H1 (cell line): ENCODE measurements at regions not wholly inside any gene's neighbourhood (a gene's known extent, or its start where the extent isn't known, plus 50 kb on each side); places are given as distances from the start of the nearest gene placed in this dataset.

Experiments
- CTCF ChIA-PET: fragments of 300-600 bp; sonication (Branson Sonifier 250); formaldehyde crosslinking; loops from one replicate; lab custom pipeline; 2021; ENCODE audit not compliant: partially characterized antibody; lab: Charles Lee
- POLR2A ChIA-PET: fragments of 300-600 bp; sonication (Branson Sonifier 250); formaldehyde crosslinking; loops from one replicate; lab custom pipeline; 2021; ENCODE audit warnings: inconsistent platforms; ENCODE audit not compliant: partially characterized antibody; lab: Charles Lee
- DNase-seq, 2 experiments: peaks; one replicate each; pipeline versions ENCODE4 v3.0.0 to v3.0.0-alpha.2; 2010 to 2022; ENCODE audit warnings: low spot score in 2 of 2, low read depth in 1 of 2, mixed read lengths in 1 of 2
- FAIRE-seq: peaks from 2 replicates; lab custom pipeline; 2011; peaks lifted over from hg19 to GRCh38; lab: Jason Lieb, UNC
- H2AFZ ChIP-seq: 2 replicates; pipeline ENCODE4 v1.8.1; 2012; ENCODE audit warnings: low read length, inconsistent platforms
- H2AK5ac ChIP-seq: 2 replicates; pipeline ENCODE4 v1.6.1; 2013; ENCODE audit warnings: low read depth, low read length
- H2BK120ac ChIP-seq: replicated peaks from 2 replicates; pipeline ENCODE3; 2013; ENCODE audit warnings: low read depth, low read length, inconsistent platforms
- H2BK12ac ChIP-seq: 2 replicates; pipeline ENCODE4 v1.6.1; 2013; ENCODE audit warnings: low read depth, low read length
- H2BK15ac ChIP-seq: 2 replicates; pipeline ENCODE4 v1.6.1; 2013; ENCODE audit warnings: low read length
- H2BK20ac ChIP-seq: 2 replicates; pipeline ENCODE4 v1.6.1; 2013; ENCODE audit warnings: low read length
- H2BK5ac ChIP-seq: 2 replicates; pipeline ENCODE4 v1.6.1; 2013; ENCODE audit warnings: low read depth, low read length
- H3K14ac ChIP-seq: 2 replicates; pipeline ENCODE4 v1.6.1; 2013; ENCODE audit warnings: inconsistent platforms; ENCODE audit not compliant: insufficient read length
- H3K18ac ChIP-seq: 2 replicates; pipeline ENCODE4 v1.6.1; 2013; ENCODE audit warnings: low read length; ENCODE audit errors: extremely low read depth
- H3K23ac ChIP-seq: 2 replicates; pipeline ENCODE4 v1.6.1; 2013; ENCODE audit warnings: inconsistent platforms; ENCODE audit not compliant: insufficient read length
- H3K23me2 ChIP-seq: 2 replicates; pipeline ENCODE4 v1.6.1; 2013; ENCODE audit warnings: low read depth, low read length
- H3K27ac ChIP-seq: 2 replicates; pipeline ENCODE4 v1.6.1; 2011; ENCODE audit warnings: low read depth, low read length, inconsistent platforms
- H3K27me3 ChIP-seq, 4 experiments: replicated peaks in 1 of 4; 1 replicate in 1 of 4; 2 replicates in 3 of 4; pipeline versions ENCODE4 v1.6.1 to v1.8.1; 2011 to 2013; ENCODE audit warnings: low read length in 3 of 4, mild to moderate bottlenecking in 3 of 4, inconsistent platforms in 2 of 4, mixed read lengths in 2 of 4, moderate library complexity in 1 of 4; ENCODE audit not compliant: control insufficient read depth in 3 of 4, insufficient read depth in 3 of 4; ENCODE audit errors: extremely low read depth in 1 of 4
- H3K36me3 ChIP-seq, 4 experiments: 2 replicates each; pipeline versions ENCODE4 v1.6.1 to v1.8.1; 2011 to 2013; ENCODE audit warnings: mild to moderate bottlenecking in 4 of 4, low read length in 3 of 4, moderate library complexity in 2 of 4, control low read depth in 1 of 4, inconsistent platforms in 1 of 4; ENCODE audit not compliant: insufficient read depth in 4 of 4, control insufficient read depth in 2 of 4
- H3K4ac ChIP-seq: replicated peaks from 2 replicates; pipeline ENCODE3; 2013; ENCODE audit warnings: low read length, low read depth, mixed read lengths, inconsistent platforms; ENCODE audit not compliant: insufficient read length
- H3K4me1 ChIP-seq, 4 experiments: replicated peaks in 1 of 4; 1 replicate in 1 of 4; 2 replicates in 3 of 4; pipeline versions ENCODE4 v1.6.1 to v1.8.1; 2011 to 2013; ENCODE audit warnings: low read length in 3 of 4, inconsistent platforms in 2 of 4, mixed read lengths in 1 of 4; ENCODE audit not compliant: insufficient read depth in 4 of 4, control insufficient read depth in 3 of 4
- H3K4me2 ChIP-seq, 2 experiments: 2 replicates each; pipeline versions ENCODE4 v1.6.1 to v1.8.1; 2011 to 2013; ENCODE audit warnings: low read depth in 2 of 2, low read length in 2 of 2, control low read depth in 1 of 2, inconsistent platforms in 1 of 2, mild to moderate bottlenecking in 1 of 2; ENCODE audit not compliant: insufficient read depth in 1 of 2
- H3K4me3 ChIP-seq, 4 experiments: fragments of 200-600, 300-600 bp in 1 of 4; sonication (generic), shearing (Covaris generic), sonication (Bioruptor Twin) in 1 of 4; 2 replicates each; pipeline versions ENCODE4 v1.5.1 to v1.8.1; 2011 to 2016; ENCODE audit warnings: low read length in 4 of 4, low read depth in 3 of 4, control low read depth in 2 of 4, inconsistent platforms in 2 of 4, mild to moderate bottlenecking in 2 of 4, mixed read lengths in 1 of 4, moderate library complexity in 1 of 4; ENCODE audit not compliant: insufficient read depth in 2 of 4; ENCODE audit errors: extremely low read depth in 1 of 4
- H3K56ac ChIP-seq: replicated peaks from 2 replicates; pipeline ENCODE3; 2013; ENCODE audit warnings: low read depth, mild to moderate bottlenecking, mixed read lengths, low read length, inconsistent platforms; ENCODE audit not compliant: insufficient read length
- H3K79me1 ChIP-seq: 2 replicates; pipeline ENCODE4 v1.6.1; 2013; ENCODE audit warnings: low read depth, low read length, control low read depth
- H3K79me2 ChIP-seq, 2 experiments: 2 replicates each; pipeline versions ENCODE4 v1.6.1 to v1.8.1; 2012 to 2013; ENCODE audit warnings: low read length in 2 of 2, mild to moderate bottlenecking in 2 of 2, inconsistent platforms in 1 of 2; ENCODE audit not compliant: insufficient read depth in 2 of 2, control insufficient read depth in 1 of 2
- H3K9ac ChIP-seq, 4 experiments: replicated peaks in 1 of 4; 1 replicate in 1 of 4; 2 replicates in 3 of 4; pipeline versions ENCODE4 v1.6.1 to v1.8.1; 2011 to 2013; ENCODE audit warnings: low read depth in 3 of 4, low read length in 3 of 4, control low read depth in 2 of 4, mild to moderate bottlenecking in 2 of 4, moderate library complexity in 2 of 4, inconsistent platforms in 1 of 4; ENCODE audit errors: extremely low read depth in 1 of 4
- H3K9me3 ChIP-seq, 2 experiments: 2 replicates each; pipeline versions ENCODE4 v1.6.1 to v1.8.1; 2012 to 2013; ENCODE audit warnings: mild to moderate bottlenecking in 2 of 2, moderate library complexity in 2 of 2, control low read depth in 1 of 2, inconsistent platforms in 1 of 2, low read depth in 1 of 2, low read length in 1 of 2, mixed read lengths in 1 of 2; ENCODE audit not compliant: insufficient read depth in 2 of 2
- H4K20me1 ChIP-seq, 2 experiments: replicated peaks in 1 of 2; 2 replicates each; pipeline versions ENCODE3 to v1.8.1; 2011 to 2013; ENCODE audit warnings: inconsistent platforms in 2 of 2, low read length in 2 of 2, mild to moderate bottlenecking in 1 of 2; ENCODE audit not compliant: insufficient read depth in 2 of 2, control insufficient read depth in 1 of 2
- H4K5ac ChIP-seq: 2 replicates; pipeline ENCODE4 v1.6.1; 2013; ENCODE audit warnings: low read length, low read depth, mixed read lengths, inconsistent platforms; ENCODE audit not compliant: insufficient read length
- H4K8ac ChIP-seq: 2 replicates; pipeline ENCODE4 v1.8.0; 2013; ENCODE audit warnings: mild to moderate bottlenecking, moderate library complexity, low read length, inconsistent platforms; ENCODE audit not compliant: insufficient read depth; ENCODE audit errors: extremely low read depth
- H4K91ac ChIP-seq: replicated peaks from 2 replicates; pipeline ENCODE3; 2013; ENCODE audit warnings: low read length, mixed read lengths, inconsistent platforms; ENCODE audit not compliant: insufficient read length
- ATF2 ChIP-seq: IDR thresholded peaks from 2 replicates; pipeline ENCODE4 v1.6.1; 2012; ENCODE audit warnings: low read length, inconsistent platforms
- ATF3 ChIP-seq: IDR thresholded peaks from 2 replicates; pipeline ENCODE4 v1.6.1; 2011; ENCODE audit warnings: low read depth, mild to moderate bottlenecking, low read length; ENCODE audit not compliant: insufficient read depth
- BRCA1 ChIP-seq: IDR thresholded peaks from 2 replicates; pipeline ENCODE4 v1.6.1; 2012; ENCODE audit warnings: low read depth, low read length, improper control_type of control experiment
- CBX8 ChIP-seq: fragments of 300-800, 300-1000 bp; sonication (generic); IDR thresholded peaks from 2 replicates; pipeline ENCODE4 v1.7.1; 2016; ENCODE audit warnings: low read depth, low read length, borderline replicate concordance
- CTBP2 ChIP-seq: IDR thresholded peaks from 2 replicates; pipeline ENCODE4 v1.7.0; 2011; ENCODE audit warnings: borderline replicate concordance, mild to moderate bottlenecking, moderate library complexity, mixed read lengths, low read length; ENCODE audit not compliant: insufficient read depth, insufficient read length
- EGR1 ChIP-seq: IDR thresholded peaks from 2 replicates; pipeline ENCODE4 v1.6.1; 2011; ENCODE audit warnings: low read depth, low read length, borderline replicate concordance
- FOSL1 ChIP-seq: IDR thresholded peaks from 2 replicates; pipeline ENCODE4 v1.6.1; 2011; ENCODE audit warnings: mild to moderate bottlenecking, low read depth, low read length, moderate library complexity; ENCODE audit not compliant: insufficient read depth
- KDM5A ChIP-seq: fragments of 200-600 bp; IDR thresholded peaks from 2 replicates; pipeline ENCODE4 v1.7.1; 2012; ENCODE audit warnings: mild to moderate bottlenecking, low read length, inconsistent platforms, mixed read lengths
- NANOG ChIP-seq: IDR thresholded peaks from 2 replicates; pipeline ENCODE4 v1.6.1; 2011; ENCODE audit warnings: low read length, low read depth, mild to moderate bottlenecking, inconsistent platforms; ENCODE audit not compliant: insufficient read depth, poor library complexity, severe bottlenecking
- POLR2AphosphoS5 ChIP-seq: IDR thresholded peaks from 2 replicates; pipeline ENCODE4 v1.6.1; 2011; ENCODE audit warnings: low read depth, low read length
- RAD21 ChIP-seq, 2 experiments: IDR thresholded peaks in 1 of 2; conservative IDR thresholded peaks in 1 of 2; 2 replicates each; pipeline ENCODE4 v1.6.1; 2011; ENCODE audit warnings: low read depth in 2 of 2, low read length in 2 of 2, improper control_type of control experiment in 1 of 2, inconsistent platforms in 1 of 2, mild to moderate bottlenecking in 1 of 2, moderate library complexity in 1 of 2
- TAF1 ChIP-seq: IDR thresholded peaks from 2 replicates; pipeline ENCODE4 v1.6.1; 2011; ENCODE audit warnings: mild to moderate bottlenecking, low read depth, low read length
- WGBS, 2 experiments: shearing (Covaris generic) in 1 of 2; methylation state at CpG; one replicate each; pipeline versions ENCODE4 v1.1.6 to v1.1.7; 2013 to 2015; ENCODE audit warnings: low lambda C conversion rate in 2 of 2, mixed read lengths in 2 of 2, inconsistent platforms in 1 of 2, low coverage in 1 of 2, missing lambda C conversion rate in 1 of 2; ENCODE audit not compliant: insufficient replicate concordance in 2 of 2, insufficient coverage in 1 of 2, insufficient read length in 1 of 2; ENCODE audit errors: extremely low coverage in 1 of 2, missing lambda C conversion rate in 1 of 2; 5-methylcytosine and 5-hydroxymethylcytosine counted together

- H3K18ac ChIP-seq = no peak overlapping the region
- H3K4me3 ChIP-seq = no peak overlapping the region
- no peak overlapping the region for H2BK15ac ChIP-seq
- no peaks in the 10 kb centered on the region for H4K20me1 ChIP-seq
- no peaks in the 10 kb centered on the region for H3K9me3 ChIP-seq
- no peak overlapping the region for H4K5ac ChIP-seq
- H4K8ac ChIP-seq = no peak overlapping the region
- H2BK5ac ChIP-seq = no peak overlapping the region
- 98% methylated on average over 3 of the region's 4 CpGs; no CpG with 5 or more reads in 1 of the 2 experiments for WGBS, 2 experiments
- H3K4ac ChIP-seq = no peak overlapping the region
- H4K91ac ChIP-seq = no peak overlapping the region
- no peaks in the 10 kb centered on the region for H3K23me2 ChIP-seq
- H3K36me3 ChIP-seq = no peaks in the 10 kb centered on the region
- H2AFZ ChIP-seq = no peak overlapping the region
- H3K27ac ChIP-seq = no peak overlapping the region
- H3K9ac ChIP-seq = no peak overlapping the region
- no peaks in the 10 kb centered on the region for H3K79me2 ChIP-seq
- H3K4me1 ChIP-seq = no peaks in the 10 kb centered on the region
- no peaks in the 10 kb centered on the region for H3K27me3 ChIP-seq
- no peak overlapping the region for H2BK120ac ChIP-seq
- H3K14ac ChIP-seq = no peak overlapping the region
- DNase-seq (no peak), FAIRE-seq (no peak)
- H3K4me2 ChIP-seq = no peak overlapping the region
- no peak overlapping the region for H2BK20ac ChIP-seq
- H3K79me1 ChIP-seq = no peaks in the 10 kb centered on the region
- ChIA-PET CTCF (interaction anchor here (0.7 to 1.4 kb wide), 3 partner anchors 8 to 238 kb away, joined by 3 read pairs; no protein-coding TSS in a partner anchor), POLR2A (no interaction called here)
- no peak overlapping the region for H3K23ac ChIP-seq
- no peak overlapping the region for H2AK5ac ChIP-seq
- H2BK12ac ChIP-seq = no peak overlapping the region
- no peak overlapping the region for H3K56ac ChIP-seq
- no peak for TF ChIP-seq ATF3
- no peak for TF ChIP-seq CTBP2
- TF ChIP-seq EGR1 = no peak
- TF ChIP-seq KDM5A = no peak
- no peak for TF ChIP-seq RAD21 (IDR thresholded peaks at IDR 0.05 in 1 of 2, conservative IDR thresholded peaks at IDR 0.05 in 1 of 2; ENCODE audit: low read depth in 2 of 2, low read length in 2 of 2)
- no peak for TF ChIP-seq FOSL1
- no peak for TF ChIP-seq CBX8
- TF ChIP-seq BRCA1 = no peak
- TF ChIP-seq ATF2 = no peak
- no peak for TF ChIP-seq TAF1
- no peak for TF ChIP-seq NANOG
- TF ChIP-seq POLR2AphosphoS5 = no peak
Measured at GRCh38 chr1:240695416-240695815, 83.5 kb upstream of the GREM2 start.
